Skeletal muscle cell (primary cell): ENCODE measurements at regions not wholly inside any gene's neighbourhood (a gene's known extent, or its start where the extent isn't known, plus 50 kb on each side); places are given as distances from the start of the nearest gene placed in this dataset.
"Not testable (repeated sequence)": the region's sequence is repeated elsewhere in the genome, so short reads cannot be mapped to it uniquely, and the experiment has no call there.

ENCODE experiments used
- DNase-seq: peaks from one replicate; pipeline ENCODE4 v3.0.0-alpha.2; 2010; ENCODE audit warnings: low read depth
- H3K4me3 ChIP-seq: 2 replicates; pipeline ENCODE4 v1.5.1; 2011; ENCODE audit warnings: low read depth, mild to moderate bottlenecking, control low read depth, low read length, moderate library complexity

- H3K4me3 ChIP-seq, result no peak overlapping the region
- DNase-seq, result no peak
Measured at GRCh38 chr3:194014756-194015155, 121.2 kb upstream of the HES1 start.

- no peak overlapping the region for H3K4me3 ChIP-seq
Measured at GRCh38 chr3:194019398-194020165, 116.4 kb upstream of the HES1 start.

GRCh38 chr3:194022052-194022451, 113.9 kb upstream of the HES1 start:
- DNase-seq, result no peak
- H3K4me3 ChIP-seq, result no peak overlapping the region

More at GRCh38 chr3:194019398-194020165, 116.4 kb upstream of the HES1 start:
- no peak for DNase-seq

GRCh38 chr3:194022816-194023215, 113.1 kb upstream of the HES1 start:
- H3K4me3 ChIP-seq, result no peak overlapping the region
- no peak for DNase-seq

- no peak for DNase-seq
- H3K4me3 ChIP-seq, result no peak overlapping the region
Measured at GRCh38 chr3:194023501-194024280, 112.3 kb upstream of the HES1 start.

GRCh38 chr3:194025119-194025518, 110.8 kb upstream of the HES1 start:
- DNase-seq, result no peak
- H3K4me3 ChIP-seq, result no peak overlapping the region

- H3K4me3 ChIP-seq, result no peak overlapping the region
- no peak for DNase-seq
Measured at GRCh38 chr3:194025951-194026350, 110.0 kb upstream of the HES1 start.

GRCh38 chr3:194028434-194029004, 107.4 kb upstream of the HES1 start:
- no peak for DNase-seq
- H3K4me3 ChIP-seq, result no peak overlapping the region

GRCh38 chr3:194029846-194030245, 106.1 kb upstream of the HES1 start:
- no peak overlapping the region for H3K4me3 ChIP-seq

GRCh38 chr3:194030372-194030771, 105.6 kb upstream of the HES1 start:
- no peak overlapping the region for H3K4me3 ChIP-seq
- DNase-seq, result no peak

More at GRCh38 chr3:194029846-194030245, 106.1 kb upstream of the HES1 start:
- DNase-seq, result no peak

GRCh38 chr3:194031349-194031748, 104.6 kb upstream of the HES1 start:
- H3K4me3 ChIP-seq, result no peak overlapping the region
- no peak for DNase-seq

GRCh38 chr3:194031867-194032635, 103.9 kb upstream of the HES1 start:
- no peak overlapping the region for H3K4me3 ChIP-seq
- no peak for DNase-seq

GRCh38 chr3:194032828-194033435, 103.0 kb upstream of the HES1 start:
- DNase-seq, result no peak
- H3K4me3 ChIP-seq, result no peak overlapping the region

- H3K4me3 ChIP-seq, result no peak overlapping the region
- no peak for DNase-seq
Measured at GRCh38 chr3:194034346-194035336, 101.3 kb upstream of the HES1 start.

- DNase-seq, result no peak
- no peak overlapping the region for H3K4me3 ChIP-seq
Measured at GRCh38 chr3:194035406-194036138, 100.4 kb upstream of the HES1 start.

- no peak overlapping the region for H3K4me3 ChIP-seq
- DNase-seq, result no peak
Measured at GRCh38 chr3:194036842-194037241, 99.1 kb upstream of the HES1 start.

- not testable (repeated sequence) for DNase-seq, H3K4me3 ChIP-seq
Measured at GRCh38 chr3:194038346-194038745, 97.6 kb upstream of the HES1 start.

GRCh38 chr3:194038960-194039359, 97.0 kb upstream of the HES1 start:
- H3K4me3 ChIP-seq, result no peak overlapping the region
- DNase-seq, result no peak
